Trophoblast cell (in vitro differentiated cells and primary cell): ENCODE measurements at regions not wholly inside any gene's neighbourhood (a gene's known extent, or its start where the extent isn't known, plus 50 kb on each side); places are given as distances from the start of the nearest gene placed in this dataset.

Experiments
- DNase-seq, 2 donors: peaks; one replicate each; pipeline ENCODE4 v3.0.0-alpha.2; 2016
- H2AFZ ChIP-seq: 2 replicates; pipeline ENCODE4 v1.6.1; 2013; ENCODE audit warnings: low read length, moderate library complexity, mild to moderate bottlenecking; ENCODE audit not compliant: insufficient read depth, poor library complexity
- H2AK5ac ChIP-seq: 2 replicates; pipeline ENCODE4 v1.6.1; 2013; ENCODE audit warnings: mild to moderate bottlenecking, low read length
- H2BK120ac ChIP-seq: 2 replicates; pipeline ENCODE4 v1.6.1; 2013; ENCODE audit warnings: low read length, mild to moderate bottlenecking, moderate library complexity; ENCODE audit not compliant: insufficient read depth, poor library complexity
- H2BK12ac ChIP-seq: 2 replicates; pipeline ENCODE4 v1.6.1; 2013; ENCODE audit warnings: mild to moderate bottlenecking, low read length, moderate library complexity
- H2BK5ac ChIP-seq: 2 replicates; pipeline ENCODE4 v1.6.1; 2013; ENCODE audit warnings: low read length, low read depth, moderate library complexity, mild to moderate bottlenecking; ENCODE audit not compliant: poor library complexity
- H3K14ac ChIP-seq: 2 replicates; pipeline ENCODE4 v1.6.1; 2013; ENCODE audit warnings: mild to moderate bottlenecking, low read length
- H3K18ac ChIP-seq: 2 replicates; pipeline ENCODE4 v1.6.1; 2013; ENCODE audit warnings: mild to moderate bottlenecking, low read length
- H3K23ac ChIP-seq: 2 replicates; pipeline ENCODE4 v1.6.1; 2013; ENCODE audit warnings: low read length
- H3K27ac ChIP-seq: 2 replicates; pipeline ENCODE4 v1.5.1; 2013; ENCODE audit warnings: low read depth, mild to moderate bottlenecking, inconsistent platforms, low read length, moderate library complexity
- H3K27me3 ChIP-seq: 2 replicates; pipeline ENCODE4 v1.6.1; 2013; ENCODE audit warnings: inconsistent platforms, mild to moderate bottlenecking, low read length, moderate library complexity; ENCODE audit not compliant: insufficient read depth
- H3K36me3 ChIP-seq, 2 experiments: 1 replicate in 1 of 2; 2 replicates in 1 of 2; pipeline ENCODE4 v1.6.1; 2013; ENCODE audit warnings: low read length in 2 of 2, mild to moderate bottlenecking in 2 of 2, moderate library complexity in 1 of 2; ENCODE audit not compliant: insufficient read depth in 2 of 2, control insufficient read depth in 1 of 2
- H3K4ac ChIP-seq: 2 replicates; pipeline ENCODE4 v1.6.1; 2013; ENCODE audit warnings: low read depth, mild to moderate bottlenecking, low read length, moderate library complexity
- H3K4me1 ChIP-seq, 2 experiments: 1 replicate in 1 of 2; 2 replicates in 1 of 2; pipeline ENCODE4 v1.6.1; 2013; ENCODE audit warnings: low read length in 2 of 2, mild to moderate bottlenecking in 2 of 2, moderate library complexity in 1 of 2; ENCODE audit not compliant: insufficient read depth in 2 of 2, control insufficient read depth in 1 of 2
- H3K4me2 ChIP-seq: 2 replicates; pipeline ENCODE4 v1.6.1; 2013; ENCODE audit warnings: inconsistent platforms, mild to moderate bottlenecking, low read length, moderate library complexity
- H3K4me3 ChIP-seq: 2 replicates; pipeline ENCODE4 v1.5.1; 2013; ENCODE audit warnings: mild to moderate bottlenecking, low read depth, low read length, inconsistent platforms
- H3K79me1 ChIP-seq: one replicate; pipeline ENCODE4 v1.6.1; 2013; ENCODE audit warnings: low read length
- H3K79me2 ChIP-seq: 2 replicates; pipeline ENCODE4 v1.6.1; 2013; ENCODE audit warnings: low read length, mild to moderate bottlenecking; ENCODE audit not compliant: control insufficient read depth, insufficient read depth, poor library complexity
- H3K9ac ChIP-seq: 2 replicates; pipeline ENCODE4 v1.6.1; 2013; ENCODE audit warnings: mild to moderate bottlenecking, low read length
- H3K9me3 ChIP-seq: 2 replicates; pipeline ENCODE4 v1.6.1; 2013; ENCODE audit warnings: low read depth, mild to moderate bottlenecking, control low read depth, inconsistent platforms, low read length; ENCODE audit not compliant: insufficient read depth
- H4K12ac ChIP-seq: 2 replicates; pipeline ENCODE4 v1.6.1; 2013; ENCODE audit warnings: low read depth, mild to moderate bottlenecking, low read length, moderate library complexity
- H4K8ac ChIP-seq: 2 replicates; pipeline ENCODE4 v1.6.1; 2013; ENCODE audit warnings: low read depth, mild to moderate bottlenecking, low read length, moderate library complexity
- H4K91ac ChIP-seq: one replicate; pipeline ENCODE4 v1.6.1; 2013; ENCODE audit warnings: low read depth, mild to moderate bottlenecking, low read length, moderate library complexity
- WGBS: extraction: QIAGEN DNeasy Blood & Tissue Kit; methylation state at CpG from one replicate; pipeline ENCODE4 v1.1.7; 2013; ENCODE audit warnings: missing lambda C conversion rate; ENCODE audit not compliant: insufficient read length, insufficient coverage; ENCODE audit errors: extremely low coverage; 5-methylcytosine and 5-hydroxymethylcytosine counted together

DNA sequence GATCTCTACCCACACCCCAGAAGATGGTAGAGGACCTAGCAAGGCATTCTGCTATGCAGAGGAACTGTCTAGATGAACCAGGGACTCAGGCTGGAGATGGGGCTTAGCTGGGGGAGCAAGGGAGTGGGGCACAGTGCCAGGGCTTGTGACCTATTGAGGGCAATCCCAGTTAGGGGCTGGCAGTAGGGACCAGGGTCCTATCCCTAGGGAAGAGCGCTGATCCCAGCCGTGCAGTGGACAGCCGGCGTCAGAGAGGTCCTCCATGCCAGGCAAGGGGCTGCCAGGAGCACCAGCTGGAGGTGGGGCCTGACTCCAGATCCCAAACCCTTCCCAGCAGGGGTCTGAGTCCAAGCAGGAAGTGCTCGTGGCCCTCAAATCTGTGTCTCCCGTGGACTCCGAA, 52.7 kb upstream of the NEURL1B start:
- no peak overlapping the region for H3K4me2 ChIP-seq
- no peak overlapping the region for H3K27ac ChIP-seq
- no peak overlapping the region for H4K12ac ChIP-seq
- H3K9me3 ChIP-seq, result no peaks in the 10 kb centered on the region
- H2BK12ac ChIP-seq, result no peak overlapping the region
- H2AK5ac ChIP-seq, result no peak overlapping the region
- H3K18ac ChIP-seq, result no peak overlapping the region
- H3K23ac ChIP-seq, result no peak overlapping the region
- H2BK120ac ChIP-seq, result no peak overlapping the region
- H2BK5ac ChIP-seq, result no peak overlapping the region
- H3K79me2 ChIP-seq, result no peaks in the 10 kb centered on the region
- H4K8ac ChIP-seq, result no peak overlapping the region
- no peak overlapping the region for H3K4ac ChIP-seq
- H4K91ac ChIP-seq, result no peak overlapping the region
- no CpG with 5 or more reads among the region's 7 CpGs for WGBS
- no peaks in the 10 kb centered on the region for H3K4me1 ChIP-seq
- H3K27me3 ChIP-seq, result no peaks in the 10 kb centered on the region
- H3K36me3 ChIP-seq, result no peaks in the 10 kb centered on the region
- H2AFZ ChIP-seq, result no peak overlapping the region
- DNase-seq, result no peak
- no peak overlapping the region for H3K4me3 ChIP-seq
- H3K14ac ChIP-seq, result no peak overlapping the region
- no peaks in the 10 kb centered on the region for H3K79me1 ChIP-seq
- H3K9ac ChIP-seq, result no peak overlapping the region

DNA sequence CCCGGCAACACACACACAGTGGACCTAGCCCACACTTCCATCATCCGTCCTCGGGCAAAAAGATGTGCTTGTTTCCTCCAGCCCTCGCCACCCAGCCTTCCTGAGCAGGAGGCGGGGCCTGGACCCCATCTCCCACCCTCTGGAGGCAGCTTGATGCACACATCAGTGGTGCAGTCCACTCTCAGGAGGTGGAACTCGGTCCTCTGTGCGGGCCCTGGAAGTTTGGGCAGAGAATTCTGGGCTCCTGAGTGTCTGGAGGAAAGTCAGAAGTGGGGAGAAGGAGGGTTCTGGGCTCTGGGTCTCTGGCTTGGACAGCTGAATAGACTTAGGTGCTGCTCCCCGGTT, 54.0 kb upstream of the NEURL1B start:
- H4K12ac ChIP-seq, result no peak overlapping the region
- no peak overlapping the region for H2AK5ac ChIP-seq
- H3K9me3 ChIP-seq, result no peaks in the 10 kb centered on the region
- H2BK12ac ChIP-seq, result no peak overlapping the region
- H4K8ac ChIP-seq, result no peak overlapping the region
- H3K23ac ChIP-seq, result no peak overlapping the region
- H2AFZ ChIP-seq, result no peak overlapping the region
- no peak overlapping the region for H4K91ac ChIP-seq
- H3K4me2 ChIP-seq, result no peak overlapping the region
- no peaks in the 10 kb centered on the region for H3K79me1 ChIP-seq
- no CpG with 5 or more reads among the region's 8 CpGs for WGBS
- no peaks in the 10 kb centered on the region for H3K36me3 ChIP-seq
- H3K4me3 ChIP-seq, result no peak overlapping the region
- H3K79me2 ChIP-seq, result no peaks in the 10 kb centered on the region
- H3K14ac ChIP-seq, result no peak overlapping the region
- H2BK120ac ChIP-seq, result no peak overlapping the region
- H3K4me1 ChIP-seq, result no peaks in the 10 kb centered on the region
- no peak overlapping the region for H2BK5ac ChIP-seq
- no peak overlapping the region for H3K18ac ChIP-seq
- no peak overlapping the region for H3K27ac ChIP-seq
- H3K4ac ChIP-seq, result no peak overlapping the region
- H3K9ac ChIP-seq, result no peak overlapping the region
- no peak for DNase-seq
- H3K27me3 ChIP-seq, result no peaks in the 10 kb centered on the region

DNA sequence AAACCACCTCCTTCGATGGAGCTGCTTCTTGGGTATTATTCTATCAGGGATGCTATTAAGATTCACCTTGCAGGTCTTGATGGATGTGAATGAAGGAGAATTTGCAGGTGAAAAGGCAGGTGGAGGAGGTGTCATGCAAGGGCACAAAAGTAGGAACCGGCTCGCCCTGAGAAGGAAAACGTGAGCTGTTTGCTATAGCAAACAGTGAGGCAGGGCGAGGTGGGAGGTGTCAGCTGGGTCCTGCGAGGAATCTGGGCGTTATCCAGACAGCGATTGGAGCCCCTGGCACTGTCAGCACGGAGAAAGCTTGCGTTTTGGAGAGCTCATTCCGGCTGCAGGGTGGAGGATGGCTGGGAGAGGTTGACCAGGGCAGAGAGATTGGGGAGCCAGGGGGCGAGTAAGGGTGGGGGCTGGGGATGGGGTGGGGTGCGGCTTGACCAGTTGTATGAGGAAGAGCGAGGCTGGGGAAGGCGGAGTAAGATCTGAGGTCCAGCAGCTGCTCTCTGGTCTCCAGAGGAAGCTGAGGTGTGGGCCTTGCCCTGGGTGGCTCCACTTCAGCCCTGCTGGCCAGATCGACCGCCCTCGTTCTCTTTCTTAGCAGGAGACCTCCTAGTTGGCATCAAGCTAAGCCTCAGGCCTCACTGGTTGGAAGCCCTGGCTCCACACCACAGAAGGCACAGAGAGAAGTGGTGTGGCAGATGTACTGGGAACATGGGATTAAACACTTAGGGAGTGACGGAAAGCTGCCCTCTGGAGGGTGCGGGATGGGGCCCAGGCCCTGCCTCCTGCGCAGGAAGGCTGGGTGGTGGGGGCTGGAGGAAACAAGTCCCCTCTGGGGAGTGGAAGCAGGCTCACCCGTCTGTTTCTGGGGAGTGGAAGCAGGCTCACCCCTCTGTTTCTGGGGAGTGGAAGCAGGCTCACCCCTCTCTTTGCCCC, 54.7 kb upstream of the NEURL1B start:
- Histone ChIP-seq H3K4ac (no peak overlapping the region), H3K23ac (no peak overlapping the region), H3K79me2 (no peaks in the 10 kb centered on the region), H2BK12ac (no peak overlapping the region), H3K4me1 (no peaks in the 10 kb centered on the region), H3K27ac (no peak overlapping the region), H2BK120ac (no peak overlapping the region), H3K14ac (no peak overlapping the region), H4K91ac (no peak overlapping the region), H2AFZ (no peak overlapping the region), H2BK5ac (no peak overlapping the region), H3K18ac (no peak overlapping the region), H3K79me1 (no peaks in the 10 kb centered on the region), H3K4me2 (no peak overlapping the region), H3K36me3 (no peaks in the 10 kb centered on the region), H3K9ac (no peak overlapping the region), H4K12ac (no peak overlapping the region), H3K4me3 (no peak overlapping the region), H4K8ac (no peak overlapping the region), H3K27me3 (no peaks in the 10 kb centered on the region), H2AK5ac (no peak overlapping the region), H3K9me3 (peaks cover 2% of the 10 kb centered on the region)
- DNase-seq, result no peak
- WGBS, result no CpG with 5 or more reads among the region's 22 CpGs

DNA sequence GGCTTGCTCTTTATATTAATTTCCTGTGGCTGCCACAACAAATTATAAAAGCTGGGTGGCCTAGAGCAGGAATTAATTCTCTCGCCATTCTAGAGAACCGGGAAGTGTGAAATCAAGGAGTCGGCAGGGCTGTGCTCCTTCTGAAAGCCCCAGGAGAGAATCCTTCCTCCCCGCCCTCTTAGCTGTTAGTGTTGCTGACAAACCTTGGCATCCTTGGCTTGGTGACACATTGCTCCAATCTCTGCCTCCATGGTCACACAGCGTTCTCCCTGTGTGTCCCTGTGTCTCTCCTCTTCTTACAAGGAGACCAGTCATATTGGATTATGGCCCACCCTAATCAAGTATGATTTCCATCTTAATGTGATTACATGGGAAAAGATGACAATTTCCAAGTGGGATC, 55.9 kb upstream of the NEURL1B start:
- no peak overlapping the region for H3K27ac ChIP-seq
- H2BK12ac ChIP-seq, result no peak overlapping the region
- H3K36me3 ChIP-seq, result no peaks in the 10 kb centered on the region
- H3K23ac ChIP-seq, result no peak overlapping the region
- no peaks in the 10 kb centered on the region for H3K79me2 ChIP-seq
- no peak overlapping the region for H2AK5ac ChIP-seq
- no peak overlapping the region for H3K4ac ChIP-seq
- no peaks in the 10 kb centered on the region for H3K4me1 ChIP-seq
- peaks cover 2% of the 10 kb centered on the region for H3K9me3 ChIP-seq
- H3K27me3 ChIP-seq, result no peaks in the 10 kb centered on the region
- no peak overlapping the region for H3K4me3 ChIP-seq
- no peak overlapping the region for H2BK5ac ChIP-seq
- no peaks in the 10 kb centered on the region for H3K79me1 ChIP-seq
- no CpG with 5 or more reads among the region's 5 CpGs for WGBS
- DNase-seq, result no peak
- no peak overlapping the region for H3K4me2 ChIP-seq
- H3K9ac ChIP-seq, result no peak overlapping the region
- H3K14ac ChIP-seq, result no peak overlapping the region
- H4K12ac ChIP-seq, result no peak overlapping the region
- no peak overlapping the region for H2AFZ ChIP-seq
- H3K18ac ChIP-seq, result no peak overlapping the region
- H4K8ac ChIP-seq, result no peak overlapping the region
- no peak overlapping the region for H4K91ac ChIP-seq
- no peak overlapping the region for H2BK120ac ChIP-seq
